GM03348 (cell line): ENCODE measurements at regions not wholly inside any gene's neighbourhood (a gene's known extent, or its start where the extent isn't known, plus 50 kb on each side); places are given as distances from the start of the nearest gene placed in this dataset.
"Not testable (repeated sequence)": the region's sequence is repeated elsewhere in the genome, so short reads cannot be mapped to it uniquely, and the experiment has no call there.

Experiments used
- DNase-seq: peaks from one replicate; pipeline ENCODE4 v3.0.0; 2012; ENCODE audit warnings: low spot score

GRCh38 chr5:56382896-56383295 is 149.8 kb upstream of the ANKRD55 start:
- DNase-seq = no peak

GRCh38 chr5:56377573-56377972 is 144.4 kb upstream of the ANKRD55 start:
- DNase-seq = no peak

- DNase-seq = no peak
Measured at GRCh38 chr5:56376128-56376527, 143.0 kb upstream of the ANKRD55 start.

GRCh38 chr5:56375011-56375410 is 141.9 kb upstream of the ANKRD55 start:
- no peak for DNase-seq

- not testable (repeated sequence) for DNase-seq
Measured at GRCh38 chr5:56372491-56372890, 139.4 kb upstream of the ANKRD55 start.

- no peak for DNase-seq
Measured at GRCh38 chr5:56369361-56369811, 136.3 kb upstream of the ANKRD55 start.

GRCh38 chr5:56367748-56368147 is 134.6 kb upstream of the ANKRD55 start:
- no peak for DNase-seq

- DNase-seq = no peak
Measured at GRCh38 chr5:56366986-56367385, 133.9 kb upstream of the ANKRD55 start.

- no peak for DNase-seq
Measured at GRCh38 chr5:56361398-56361797, 128.3 kb upstream of the ANKRD55 start.

GRCh38 chr5:56360816-56361215 is 127.7 kb upstream of the ANKRD55 start:
- no peak for DNase-seq

- DNase-seq = no peak
Measured at GRCh38 chr5:56359809-56360685, 126.9 kb upstream of the ANKRD55 start.

- peak; percentile 17 for DNase-seq
Measured at GRCh38 chr5:56358703-56359681, 125.9 kb upstream of the ANKRD55 start.

GRCh38 chr5:56358046-56358445 is 124.9 kb upstream of the ANKRD55 start:
- DNase-seq = no peak

- no peak for DNase-seq
Measured at GRCh38 chr5:56357426-56357825, 124.3 kb upstream of the ANKRD55 start.

- no peak for DNase-seq
Measured at GRCh38 chr5:56356836-56357160, 123.7 kb upstream of the ANKRD55 start.

GRCh38 chr5:56356121-56356835 is 123.1 kb upstream of the ANKRD55 start:
- DNase-seq = no peak

- DNase-seq = no peak
Measured at GRCh38 chr5:56354836-56355235, 121.7 kb upstream of the ANKRD55 start.

GRCh38 chr5:56352808-56353590 is 119.9 kb upstream of the ANKRD55 start:
- no peak for DNase-seq

GRCh38 chr5:56350597-56351170 is 117.6 kb upstream of the ANKRD55 start:
- DNase-seq = peak; percentile 85

GRCh38 chr5:56350011-56350596 is 117.0 kb upstream of the ANKRD55 start:
- no peak for DNase-seq

- DNase-seq = no peak
Measured at GRCh38 chr5:56349461-56349860, 116.3 kb upstream of the ANKRD55 start.
